GM19328 (cell line): ENCODE measurements at regions not wholly inside any gene's neighbourhood (a gene's known extent, or its start where the extent isn't known, plus 50 kb on each side); places are given as distances from the start of the nearest gene placed in this dataset.

Source experiments
- ATAC-seq: cut with Tn5 transposase; IDR thresholded peaks from one replicate; pipeline ENCODE4 v1.9.1; 2021; ENCODE audit warnings: mild to moderate bottlenecking, moderate library complexity; ENCODE audit not compliant: unreplicated experiment

GRCh38 chr3:5531741-5532290, 344.3 kb downstream of the EDEM1 start:
- no peak for ATAC-seq

DNA sequence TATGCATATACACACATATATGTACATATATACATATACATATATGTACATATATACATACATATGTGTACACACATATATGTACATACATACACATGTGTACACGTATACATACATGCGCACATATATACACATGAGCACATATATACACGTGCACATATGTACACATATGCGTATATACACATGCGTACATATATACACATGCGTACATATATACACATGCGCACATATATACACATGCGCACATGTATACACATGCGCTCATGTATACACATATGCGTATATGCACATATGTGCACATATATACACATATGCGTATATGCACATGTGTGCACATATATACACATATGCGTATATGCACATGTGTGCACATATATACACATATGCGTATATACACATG, 353.0 kb downstream of the EDEM1 start:
- no peak for ATAC-seq

DNA sequence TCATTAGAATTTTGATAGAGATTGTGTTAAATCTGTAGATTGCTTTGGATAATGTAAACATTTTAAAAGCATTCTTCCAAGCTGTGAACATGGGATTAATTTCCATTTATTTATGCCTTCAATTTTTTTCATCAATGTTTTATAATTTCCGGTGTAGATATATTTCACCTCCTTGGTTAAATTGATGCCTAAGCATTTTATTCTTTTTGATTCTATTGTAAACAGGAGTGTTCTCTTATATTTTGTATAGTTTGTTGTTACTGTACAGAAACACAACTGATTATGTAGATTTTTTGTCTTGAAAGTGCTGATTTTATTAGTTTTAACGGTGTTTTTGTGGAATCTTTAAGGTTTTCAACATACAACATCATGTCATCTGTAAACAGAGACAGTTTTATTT, 355.0 kb downstream of the EDEM1 start:
- no peak for ATAC-seq

DNA sequence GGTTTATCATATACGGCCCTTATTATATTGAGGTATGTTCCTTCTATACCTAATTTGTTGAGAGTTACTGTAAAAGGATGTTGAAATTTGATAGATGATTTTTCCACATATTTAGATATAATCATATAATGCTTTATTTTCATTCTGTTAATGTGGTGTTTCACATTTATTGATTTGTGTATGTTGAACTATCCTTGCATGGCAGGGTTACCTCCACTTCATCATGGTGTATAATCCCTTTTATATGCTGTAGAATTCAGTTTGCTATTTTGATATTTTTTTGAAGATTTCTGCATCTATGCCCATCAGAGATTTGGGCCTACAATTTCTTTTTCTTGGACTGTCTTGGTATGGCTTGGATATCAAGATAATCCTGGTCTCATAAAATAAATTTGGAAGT, 355.5 kb downstream of the EDEM1 start:
- no peak for ATAC-seq

DNA sequence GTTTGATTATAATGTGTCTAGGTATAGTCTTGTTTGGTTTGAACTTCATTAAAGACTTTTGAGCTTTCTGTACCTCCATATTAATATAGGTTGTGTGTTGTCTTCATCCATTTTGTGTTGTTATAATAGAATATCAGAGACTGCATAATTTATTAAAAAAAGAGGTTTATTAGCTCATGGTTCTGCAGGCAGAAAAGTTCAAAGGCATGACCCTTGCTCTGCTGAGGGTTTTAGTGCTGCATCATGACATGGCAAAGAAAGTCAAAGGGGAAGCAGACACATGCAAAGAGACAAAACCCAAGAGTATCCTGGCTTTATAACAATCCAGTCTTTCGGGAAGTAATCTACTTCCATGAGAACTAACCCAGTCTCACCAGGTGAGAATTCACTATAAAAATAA, 358.2 kb downstream of the EDEM1 start:
- ATAC-seq, result no peak

GRCh38 chr3:5553203-5553602, 365.7 kb downstream of the EDEM1 start:
- ATAC-seq, result no peak

- ATAC-seq, result no peak
These were observed 366.8 kb downstream of the EDEM1 start for GRCh38 chr3:5554245-5554747.

GRCh38 chr3:5560199-5560598, 372.7 kb downstream of the EDEM1 start:
- no peak for ATAC-seq

DNA sequence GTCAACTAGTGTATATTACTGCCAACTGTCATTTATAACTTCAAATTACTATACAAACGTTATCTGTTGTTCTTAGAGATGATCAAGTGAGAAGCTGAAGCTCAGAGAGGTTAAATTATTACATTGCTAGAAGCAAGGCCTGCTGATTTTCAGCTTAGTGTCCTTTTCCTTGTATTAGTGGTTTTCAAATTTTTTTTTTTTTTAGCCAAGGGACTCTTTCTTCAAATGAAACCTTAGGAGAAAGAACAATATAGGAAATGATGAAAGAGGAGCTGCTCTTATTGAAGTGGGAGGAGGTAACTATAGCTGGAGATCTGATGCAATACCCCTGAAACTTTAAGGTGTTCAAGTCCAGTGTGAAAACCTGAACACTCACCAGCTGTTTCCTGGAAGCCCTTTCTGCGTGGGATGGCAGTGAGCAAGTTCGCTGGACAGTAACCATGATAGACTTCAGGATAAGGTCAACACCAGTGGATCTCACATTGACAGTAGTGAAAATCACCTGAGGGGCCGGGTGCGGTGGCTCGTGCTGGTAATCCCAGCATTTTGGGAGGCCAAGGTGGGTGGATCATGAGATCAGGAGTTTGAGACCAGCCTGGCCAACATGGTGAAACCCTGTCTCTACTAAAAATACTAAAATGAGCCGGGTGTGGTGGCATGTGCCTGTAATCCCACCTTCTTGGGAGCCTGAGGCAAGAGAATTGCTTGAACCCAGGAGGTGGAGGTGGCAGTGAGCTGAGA, 376.2 kb downstream of the EDEM1 start:
- ATAC-seq, result no peak

GRCh38 chr3:5564278-5564666, 376.8 kb downstream of the EDEM1 start:
- ATAC-seq, result no peak

GRCh38 chr3:5565026-5565425, 377.5 kb downstream of the EDEM1 start:
- no peak for ATAC-seq

GRCh38 chr3:5567113-5567512, 379.6 kb downstream of the EDEM1 start:
- ATAC-seq, result no peak

DNA sequence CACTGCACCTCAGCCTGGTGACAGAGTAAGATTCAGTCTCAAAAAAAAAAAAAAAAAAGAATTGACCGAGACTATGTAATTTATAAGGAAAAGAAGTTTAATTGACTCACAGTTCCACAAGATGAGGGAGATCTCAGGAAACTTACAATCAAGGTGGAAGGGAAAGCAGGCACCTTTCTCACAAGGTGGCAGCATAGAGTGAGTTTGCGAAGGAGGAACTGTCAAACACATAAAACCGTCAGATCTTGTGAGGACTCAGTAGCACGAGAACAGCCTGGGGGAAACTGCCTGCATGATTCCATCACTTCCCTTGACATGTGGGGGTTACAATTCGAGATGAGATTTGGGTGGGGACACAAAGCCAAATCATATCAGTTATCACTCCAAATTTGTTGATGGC, 380.9 kb downstream of the EDEM1 start:
- no peak for ATAC-seq

GRCh38 chr3:5569152-5569551, 381.6 kb downstream of the EDEM1 start:
- no peak for ATAC-seq

GRCh38 chr3:5572168-5572567, 384.7 kb downstream of the EDEM1 start:
- ATAC-seq, result no peak

DNA sequence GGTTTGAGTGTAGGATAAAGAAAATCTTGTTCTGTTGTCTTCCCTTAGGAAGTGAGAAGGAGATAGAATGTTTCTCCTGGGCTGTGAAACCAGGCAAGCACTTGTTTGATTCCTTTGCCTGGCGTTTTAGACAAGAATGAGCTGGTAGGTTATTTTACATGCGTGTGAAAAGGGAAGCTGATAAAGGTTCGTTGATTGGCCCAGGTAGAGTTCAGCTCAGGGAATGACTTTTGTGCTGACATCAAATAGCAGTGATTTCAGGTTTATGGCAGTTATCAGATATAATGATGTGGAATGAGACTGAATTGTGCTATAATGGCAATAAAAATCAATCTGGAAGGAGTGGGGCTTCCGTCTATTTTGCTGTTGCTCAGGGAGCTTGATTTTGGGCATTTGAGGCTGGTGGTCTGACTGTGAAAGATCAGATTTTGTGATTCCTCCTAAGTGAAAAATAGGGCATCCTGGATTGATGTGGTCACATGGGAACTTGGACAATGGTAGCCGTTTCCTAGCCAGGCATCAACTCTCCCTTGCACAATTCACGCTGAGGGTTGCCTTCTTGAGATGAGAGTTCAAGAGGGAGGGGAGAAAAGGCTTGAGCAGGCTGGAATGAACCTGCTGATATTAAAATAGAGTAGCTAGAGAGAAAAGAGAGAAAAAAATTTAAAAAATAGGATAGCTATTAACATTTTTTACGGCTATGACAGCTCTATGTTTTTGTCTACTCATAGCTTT, 388.9 kb downstream of the EDEM1 start:
- ATAC-seq, result no peak

- ATAC-seq, result no peak
These were observed 391.7 kb downstream of the EDEM1 start for GRCh38 chr3:5579139-5579602.

DNA sequence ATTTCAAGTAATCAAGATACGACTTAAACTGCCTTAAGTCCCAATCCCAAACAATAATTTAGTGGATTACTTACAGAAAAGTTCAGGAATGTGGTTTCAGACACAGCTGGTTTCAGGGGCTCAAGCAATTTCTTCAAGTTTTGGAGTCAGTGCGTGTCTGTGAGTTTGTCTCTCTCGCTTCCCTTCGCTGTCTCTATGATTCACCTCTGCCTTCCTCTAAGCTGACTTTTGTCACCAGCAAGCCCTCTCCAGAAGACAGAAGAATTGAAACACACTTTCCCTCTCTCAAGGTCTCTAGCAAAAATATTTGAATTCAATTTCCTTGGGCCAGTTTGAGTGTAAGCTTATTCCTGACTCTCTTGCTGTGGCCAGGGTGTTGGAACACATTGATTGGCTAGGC, 392.4 kb downstream of the EDEM1 start:
- ATAC-seq, result no peak

GRCh38 chr3:5580826-5581225, 393.3 kb downstream of the EDEM1 start:
- no peak for ATAC-seq

DNA sequence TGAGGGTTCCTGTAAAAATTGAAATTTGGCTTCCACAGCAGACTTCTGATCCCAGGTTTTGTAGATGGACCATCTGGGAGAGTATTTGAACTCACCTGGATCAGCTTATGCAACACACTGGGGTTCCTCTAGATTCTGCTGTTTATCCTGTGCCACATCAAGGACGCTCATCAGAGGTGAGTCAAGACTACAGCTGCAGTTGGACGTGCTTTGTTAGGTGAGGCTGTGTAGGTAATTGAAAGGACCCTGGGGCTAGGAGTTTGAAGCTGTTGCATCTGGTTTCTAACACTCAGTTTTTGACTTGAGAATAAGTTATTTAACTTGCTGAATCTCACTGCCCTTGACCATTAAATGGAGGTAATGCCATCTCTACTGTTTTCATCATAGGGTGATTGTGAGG, 394.2 kb downstream of the EDEM1 start:
- ATAC-seq, result no peak

- ATAC-seq, result no peak
These were observed 396.4 kb downstream of the EDEM1 start for GRCh38 chr3:5583920-5584319.

GRCh38 chr3:5585085-5585484, 397.6 kb downstream of the EDEM1 start:
- ATAC-seq, result no peak
